GM12878 (cell line): ENCODE measurements at regions not wholly inside any gene's neighbourhood (a gene's known extent, or its start where the extent isn't known, plus 50 kb on each side); places are given as distances from the start of the nearest gene placed in this dataset.

Experiments
- ATAC-seq: fragments of 200-7000 bp; cut with Tn5 transposase; 3 replicates; pipeline ENCODE4 v1.9.1; 2020; ENCODE audit warnings: mild to moderate bottlenecking, moderate library complexity
- BruUV-seq: library from RNA; stranded (reverse); fragments of 400-500 nt; replicated peaks from 2 replicates; lab custom pipeline; 2021; lab: Mats Ljungman, UMichigan
- CTCF ChIA-PET: fragments of 300-600 bp; sonication (Branson Sonifier 250); formaldehyde crosslinking; extraction: SDS; loops from one replicate; lab custom pipeline; 2021; ENCODE audit warnings: inconsistent platforms; lab: Yijun Ruan, JAX
- POLR2A ChIA-PET: fragments of 350-600 bp; formaldehyde crosslinking; extraction: SDS; loops from one replicate; lab custom pipeline; 2021; ENCODE audit warnings: inconsistent platforms; lab: Charles Lee
- RAD21 ChIA-PET: fragments of 300-600 bp; sonication (Branson Sonifier 250); formaldehyde crosslinking; loops from one replicate; lab custom pipeline; 2023; ENCODE audit warnings: antibody characterized with exemption; ENCODE audit not compliant: unreplicated experiment; lab: Charles Lee
- SMC1A ChIA-PET: fragments of 300-600 bp; sonication (Branson Sonifier 250); formaldehyde crosslinking; loops from one replicate; lab custom pipeline; 2023; ENCODE audit not compliant: unreplicated experiment, uncharacterized antibody; lab: Charles Lee
- DNase-seq: peaks from one replicate; pipeline ENCODE4 v3.0.0-alpha.2; 2011; ENCODE audit warnings: low read depth, low spot score
- FAIRE-seq: peaks from 3 replicates; lab custom pipeline; 2011; peaks lifted over from hg19 to GRCh38; lab: Jason Lieb, UNC
- H2AFZ ChIP-seq: 2 replicates; pipeline ENCODE4 v1.6.0; 2011; ENCODE audit warnings: low read depth, low read length, control low read depth; ENCODE audit not compliant: control insufficient read depth
- H3K27ac ChIP-seq: 2 replicates; pipeline ENCODE4 v1.5.1; 2011; ENCODE audit warnings: control low read depth; ENCODE audit not compliant: control insufficient read depth, insufficient read depth
- H3K27me3 ChIP-seq, 2 experiments: replicated peaks in 1 of 2; 2 replicates each; pipeline versions ENCODE4 v1.6.0 to v1.6.1; 2011; ENCODE audit warnings: low read length in 1 of 2; ENCODE audit not compliant: control insufficient read depth in 2 of 2, insufficient read depth in 2 of 2
- H3K36me3 ChIP-seq, 2 experiments: 2 replicates each; pipeline ENCODE4 v1.5.1; 2011; ENCODE audit warnings: low read length in 1 of 2; ENCODE audit not compliant: control insufficient read depth in 2 of 2, insufficient read depth in 2 of 2
- H3K4me1 ChIP-seq: 2 replicates; pipeline ENCODE4 v1.6.1; 2011; ENCODE audit warnings: mild to moderate bottlenecking, low read length, moderate library complexity, mixed read lengths; ENCODE audit not compliant: control insufficient read depth, insufficient read depth
- H3K4me2 ChIP-seq: 2 replicates; pipeline ENCODE4 v1.6.0; 2011; ENCODE audit warnings: control low read depth; ENCODE audit not compliant: control insufficient read depth, insufficient read depth
- H3K4me3 ChIP-seq: fragments of 200-600 bp; sonication (generic); 2 replicates; pipeline ENCODE4 v1.5.1; 2016
- H3K79me2 ChIP-seq: 2 replicates; pipeline ENCODE4 v1.6.0; 2011; ENCODE audit warnings: low read length; ENCODE audit not compliant: control insufficient read depth, insufficient read depth
- H3K9ac ChIP-seq: 2 replicates; pipeline ENCODE4 v1.8.0; 2011; ENCODE audit warnings: low read length, control low read depth, mixed read lengths; ENCODE audit not compliant: control insufficient read depth, insufficient read depth
- H3K9me3 ChIP-seq: replicated peaks from 3 replicates; pipeline ENCODE4 v1.5.1; 2011; ENCODE audit warnings: mild to moderate bottlenecking, low read length; ENCODE audit not compliant: control insufficient read depth, insufficient read depth
- H4K20me1 ChIP-seq: 2 replicates; pipeline ENCODE4 v1.6.0; 2011; ENCODE audit not compliant: control insufficient read depth, insufficient read depth
- BACH1 ChIP-seq: fragments of 450-650 bp; IDR thresholded peaks from 2 replicates; pipeline ENCODE4 v1.6.1; 2017; ENCODE audit warnings: mild to moderate bottlenecking, borderline replicate concordance
- BRCA1 ChIP-seq: IDR thresholded peaks from 2 replicates; pipeline ENCODE4 v1.6.1; 2011; ENCODE audit warnings: low read depth, low read length, improper control_type of control experiment
- CREM ChIP-seq: IDR thresholded peaks from 2 replicates; pipeline ENCODE4 v1.6.1; 2014; ENCODE audit warnings: antibody characterized with exemption, low read depth
- NBN ChIP-seq: fragments of 450-650 bp; IDR thresholded peaks from 2 replicates; pipeline ENCODE4 v1.6.1; 2016
- NRF1 ChIP-seq: conservative IDR thresholded peaks from 2 replicates; pipeline ENCODE4 v1.6.1; 2011; ENCODE audit warnings: mild to moderate bottlenecking, low read depth, low read length, improper control_type of control experiment
- RB1 ChIP-seq: fragments of 450-650 bp; formaldehyde crosslinking; IDR thresholded peaks from 2 replicates; pipeline ENCODE4 v1.6.1; 2017; ENCODE audit warnings: mild to moderate bottlenecking, borderline replicate concordance
- SPI1 ChIP-seq: IDR thresholded peaks from 2 replicates; pipeline ENCODE4 v1.6.1; 2011; ENCODE audit warnings: low read depth, mild to moderate bottlenecking, low read length, moderate library complexity, borderline replicate concordance; ENCODE audit not compliant: insufficient read depth
- STAT1 ChIP-seq: fragments of 450-650 bp; conservative IDR thresholded peaks from 2 replicates; pipeline ENCODE4 v1.6.1; 2014; ENCODE audit warnings: antibody characterized with exemption, mild to moderate bottlenecking
- TCF3 ChIP-seq: IDR thresholded peaks from 2 replicates; pipeline ENCODE4 v1.6.1; 2012; ENCODE audit warnings: low read depth, mild to moderate bottlenecking, low read length, borderline replicate concordance; ENCODE audit not compliant: insufficient read depth
- WGBS: methylation state at CpG from one replicate; pipeline ENCODE4 v1.1.6; 2016; ENCODE audit warnings: low lambda C conversion rate; ENCODE audit not compliant: insufficient replicate concordance, insufficient coverage; ENCODE audit errors: missing lambda C conversion rate; 5-methylcytosine and 5-hydroxymethylcytosine counted together
- in situ Hi-C: fragments of 300-500 bp; cut with MboI; formaldehyde crosslinking; loops from 9 replicates; pipeline ENCODE4 v1.14.3; 2018; ENCODE audit warnings: mixed read lengths
- intact Hi-C: fragments of 100-400 bp; cut with micrococcal nuclease; formaldehyde crosslinking; loops from one replicate; pipeline ENCODE4 v1.14.2; 2022; ENCODE audit not compliant: unreplicated experiment
- TF ChIP-seq, protein P1 (sequence below): fragments of 450-650 bp; IDR thresholded peaks from 2 replicates; pipeline ENCODE4 v1.6.1; 2018; ENCODE audit warnings: borderline replicate concordance, mild to moderate bottlenecking; ENCODE audit not compliant: partially characterized antibody
- TF ChIP-seq, protein P2 (sequence below): fragments of 450-650 bp; IDR thresholded peaks from 2 replicates; pipeline ENCODE4 v1.6.1; 2017; ENCODE audit warnings: mild to moderate bottlenecking, low read depth, inconsistent platforms; ENCODE audit not compliant: poor library complexity, severe bottlenecking
- TF ChIP-seq, protein P3 (sequence below): IDR thresholded peaks from 2 replicates; pipeline ENCODE4 v1.6.1; 2012; ENCODE audit warnings: low read depth, low read length, improper control_type of control experiment

DNA sequence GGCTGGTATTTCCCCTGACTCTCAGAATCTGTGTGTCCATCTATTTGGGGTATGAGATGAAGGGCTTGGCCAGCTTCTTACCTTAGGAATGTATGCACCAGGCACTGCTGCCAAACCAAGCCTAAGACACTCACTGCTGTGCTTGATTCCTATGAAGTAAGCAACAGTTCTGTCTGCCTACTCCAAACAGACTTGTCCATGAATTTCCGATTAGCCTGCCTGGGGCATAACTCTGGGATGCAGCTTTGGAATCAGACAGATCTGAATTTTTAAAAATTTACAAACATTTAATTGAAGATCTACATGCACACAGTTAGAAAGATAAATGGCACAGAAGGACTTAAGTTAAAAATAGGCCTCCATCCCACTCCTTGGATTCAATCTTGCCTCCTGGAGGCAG is 59.5 kb upstream of the JDP2 start:
- Histone ChIP-seq H3K4me3 (no peak overlapping the region), H3K4me2 (no peak overlapping the region)
- in situ Hi-C loops = no loop called here
- no TSS peak for BruUV-seq
- ChIA-PET RAD21 (no interaction called here), CTCF (interaction anchor here (1.3 kb wide), 1 partner anchor 79 kb away, joined by 3 read pairs; no protein-coding TSS in a partner anchor), POLR2A (no interaction called here)
- ATAC-seq = no peak
- FAIRE-seq = no peak
- TF ChIP-seq, protein P1, sequence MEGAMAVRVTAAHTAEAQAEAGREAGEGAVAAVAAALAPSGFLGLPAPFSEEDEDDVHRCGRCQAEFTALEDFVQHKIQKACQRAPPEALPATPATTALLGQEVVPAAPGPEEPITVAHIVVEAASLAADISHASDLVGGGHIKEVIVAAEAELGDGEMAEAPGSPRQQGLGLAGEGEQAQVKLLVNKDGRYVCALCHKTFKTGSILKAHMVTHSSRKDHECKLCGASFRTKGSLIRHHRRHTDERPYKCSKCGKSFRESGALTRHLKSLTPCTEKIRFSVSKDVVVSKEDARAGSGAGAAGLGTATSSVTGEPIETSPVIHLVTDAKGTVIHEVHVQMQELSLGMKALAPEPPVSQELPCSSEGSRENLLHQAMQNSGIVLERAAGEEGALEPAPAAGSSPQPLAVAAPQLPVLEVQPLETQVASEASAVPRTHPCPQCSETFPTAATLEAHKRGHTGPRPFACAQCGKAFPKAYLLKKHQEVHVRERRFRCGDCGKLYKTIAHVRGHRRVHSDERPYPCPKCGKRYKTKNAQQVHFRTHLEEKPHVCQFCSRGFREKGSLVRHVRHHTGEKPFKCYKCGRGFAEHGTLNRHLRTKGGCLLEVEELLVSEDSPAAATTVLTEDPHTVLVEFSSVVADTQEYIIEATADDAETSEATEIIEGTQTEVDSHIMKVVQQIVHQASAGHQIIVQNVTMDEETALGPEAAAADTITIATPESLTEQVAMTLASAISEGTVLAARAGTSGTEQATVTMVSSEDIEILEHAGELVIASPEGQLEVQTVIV = no peak
- TF ChIP-seq RB1 (no peak), BACH1 (no peak), STAT1 (no peak), BRCA1 (no peak), NRF1 (no peak), SPI1 (no peak), TCF3 (no peak), NBN (no peak), CREM (no peak)
- TF ChIP-seq, protein P2, sequence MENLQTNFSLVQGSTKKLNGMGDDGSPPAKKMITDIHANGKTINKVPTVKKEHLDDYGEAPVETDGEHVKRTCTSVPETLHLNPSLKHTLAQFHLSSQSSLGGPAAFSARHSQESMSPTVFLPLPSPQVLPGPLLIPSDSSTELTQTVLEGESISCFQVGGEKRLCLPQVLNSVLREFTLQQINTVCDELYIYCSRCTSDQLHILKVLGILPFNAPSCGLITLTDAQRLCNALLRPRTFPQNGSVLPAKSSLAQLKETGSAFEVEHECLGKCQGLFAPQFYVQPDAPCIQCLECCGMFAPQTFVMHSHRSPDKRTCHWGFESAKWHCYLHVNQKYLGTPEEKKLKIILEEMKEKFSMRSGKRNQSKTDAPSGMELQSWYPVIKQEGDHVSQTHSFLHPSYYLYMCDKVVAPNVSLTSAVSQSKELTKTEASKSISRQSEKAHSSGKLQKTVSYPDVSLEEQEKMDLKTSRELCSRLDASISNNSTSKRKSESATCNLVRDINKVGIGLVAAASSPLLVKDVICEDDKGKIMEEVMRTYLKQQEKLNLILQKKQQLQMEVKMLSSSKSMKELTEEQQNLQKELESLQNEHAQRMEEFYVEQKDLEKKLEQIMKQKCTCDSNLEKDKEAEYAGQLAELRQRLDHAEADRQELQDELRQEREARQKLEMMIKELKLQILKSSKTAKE = no peak
- TF ChIP-seq, protein P3, sequence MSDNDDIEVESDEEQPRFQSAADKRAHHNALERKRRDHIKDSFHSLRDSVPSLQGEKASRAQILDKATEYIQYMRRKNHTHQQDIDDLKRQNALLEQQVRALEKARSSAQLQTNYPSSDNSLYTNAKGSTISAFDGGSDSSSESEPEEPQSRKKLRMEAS = no peak
- TF ChIP-seq, all 136 proteins: peak for 0
- no peaks in the 10 kb centered on the region for H4K20me1 ChIP-seq
- H3K9ac ChIP-seq = no peak overlapping the region
- H2AFZ ChIP-seq = no peak overlapping the region
- no peak for DNase-seq
- intact Hi-C loops = no loop called here
- no peaks in the 10 kb centered on the region for H3K9me3 ChIP-seq
- no peak overlapping the region for H3K27ac ChIP-seq
- SMC1A ChIA-PET = no interaction called here
- H3K27me3 ChIP-seq = no peaks in the 10 kb centered on the region
- H3K4me1 ChIP-seq = peaks cover 5% of the 10 kb centered on the region; the same call in 1 of the 2 replicates
- H3K36me3 ChIP-seq = no peaks in the 10 kb centered on the region
- WGBS = 96% methylated on average over 1 of the region's 1 CpG
- H3K79me2 ChIP-seq = no peaks in the 10 kb centered on the region
